HPDE6-E6E7 (cell line): ENCODE measurements at regions not wholly inside any gene's neighbourhood (a gene's known extent, or its start where the extent isn't known, plus 50 kb on each side); places are given as distances from the start of the nearest gene placed in this dataset.
"Not testable (repeated sequence)": the region's sequence is repeated elsewhere in the genome, so short reads cannot be mapped to it uniquely, and the experiment has no call there.

Source experiments
- DNase-seq: peaks from one replicate; pipeline ENCODE4 v3.0.0; 2011; ENCODE audit warnings: missing footprints; ENCODE audit errors: extremely low spot score

DNA sequence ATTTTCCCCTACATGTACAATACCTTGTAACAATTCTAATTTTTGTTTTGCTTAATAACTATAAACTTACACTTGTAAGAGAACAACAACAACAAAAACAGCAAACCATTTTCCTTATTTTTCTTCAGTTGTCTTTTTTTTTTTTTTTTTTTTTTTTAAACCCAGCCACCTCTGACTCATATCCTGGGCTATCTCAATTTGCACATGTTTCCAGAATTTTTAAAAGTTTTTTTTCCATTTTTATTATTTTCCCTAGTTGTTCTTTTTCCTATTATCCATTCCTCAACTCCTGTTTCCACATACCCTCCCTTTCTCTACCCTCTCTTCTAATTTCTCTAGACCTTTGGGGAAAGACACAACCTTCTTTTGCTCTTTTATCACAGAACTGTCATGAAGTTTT is 112.5 kb downstream of the EFEMP1 start:
- no peak for DNase-seq

DNA sequence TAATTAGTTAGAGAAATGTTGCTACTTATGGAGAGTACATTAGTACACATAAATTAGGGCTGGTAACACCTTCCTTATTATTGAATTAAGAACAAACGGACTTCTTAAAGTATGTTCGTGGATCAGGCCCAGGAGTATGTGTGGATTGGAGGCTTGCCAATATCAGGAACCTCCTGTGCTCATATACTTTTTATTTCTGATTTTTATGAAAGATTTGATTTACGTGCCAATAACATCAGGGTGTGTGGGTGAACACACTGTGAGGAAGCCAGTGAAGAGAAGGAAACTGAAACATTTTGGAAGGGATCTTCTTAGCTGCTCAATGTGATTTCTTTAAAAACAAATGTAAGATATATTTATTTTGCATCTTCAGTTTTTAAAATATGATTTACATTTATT is 113.0 kb downstream of the EFEMP1 start:
- DNase-seq = no peak

DNA sequence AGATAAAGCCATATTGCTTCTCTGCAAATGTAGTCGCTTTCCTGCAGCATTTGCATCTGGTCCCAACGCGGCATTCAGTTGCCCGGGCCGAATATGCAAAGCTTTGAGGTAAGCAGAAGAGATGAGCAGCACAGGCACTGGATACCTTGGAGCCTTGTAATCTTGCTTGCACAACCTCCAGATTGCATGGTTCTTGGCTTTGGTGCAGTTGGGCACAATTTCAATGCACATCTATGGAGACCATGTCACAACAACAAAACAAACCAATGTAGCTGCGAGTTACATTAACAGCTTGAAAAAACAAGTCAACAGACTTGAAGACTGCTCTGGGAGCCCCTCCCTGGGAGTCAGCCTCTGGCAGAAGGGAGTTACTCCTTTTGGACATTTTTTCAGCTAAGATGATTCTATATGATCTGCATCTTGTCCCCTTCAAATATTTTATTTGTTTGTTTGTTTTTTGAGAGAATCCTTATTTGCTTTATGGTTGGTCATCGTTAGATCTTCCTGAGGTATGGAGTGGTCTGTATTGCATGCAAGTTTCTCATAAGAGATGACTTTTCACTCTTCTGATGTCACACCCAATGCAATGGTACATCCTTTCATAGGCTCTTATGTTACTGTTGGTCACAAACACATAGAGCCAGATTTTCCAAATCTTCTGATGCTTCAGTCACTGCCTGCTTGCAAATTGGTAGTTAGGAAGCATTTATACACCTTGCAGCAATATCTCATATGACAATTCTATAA is 113.5 kb downstream of the EFEMP1 start:
- no peak for DNase-seq

DNA sequence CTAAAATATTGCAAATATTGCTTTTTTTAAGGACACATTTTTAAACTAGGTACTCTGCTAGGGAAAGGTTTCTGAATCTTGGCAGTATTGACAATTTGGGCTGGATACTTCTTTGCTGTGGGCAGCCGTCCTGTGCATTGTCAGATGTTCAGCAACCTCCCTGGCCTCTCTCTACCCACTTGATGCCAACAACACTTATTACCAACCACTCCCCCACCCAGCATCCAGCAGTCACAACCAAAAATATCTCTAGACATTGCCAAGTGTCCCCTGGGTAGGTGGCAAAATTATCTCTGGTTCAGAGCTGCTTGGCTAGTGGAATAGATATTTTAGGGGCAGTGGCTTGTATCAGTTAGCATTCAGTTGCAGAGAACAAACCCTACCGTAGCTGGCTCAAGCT is 114.3 kb upstream of the PNPT1 start:
- DNase-seq = no peak

DNA sequence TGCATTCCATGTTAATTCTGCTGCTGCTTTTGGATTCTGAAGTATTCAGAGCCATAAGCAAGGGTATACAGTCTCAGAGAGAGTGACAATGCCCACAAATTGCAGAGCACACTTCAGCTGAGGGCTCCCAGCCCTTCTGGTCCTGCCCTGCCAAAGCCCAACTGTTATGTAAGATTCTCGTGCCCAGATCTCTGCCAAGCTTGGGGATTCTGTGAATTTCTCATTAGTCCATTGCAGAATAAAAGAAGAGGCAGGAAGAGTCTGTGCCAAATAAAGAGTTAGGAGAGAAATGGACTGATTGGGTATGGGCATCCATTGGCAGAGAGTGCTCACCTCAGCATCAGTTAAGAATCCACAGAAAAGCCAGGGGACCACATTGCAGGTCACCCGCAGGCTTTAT is 112.0 kb upstream of the PNPT1 start:
- no peak for DNase-seq

DNA sequence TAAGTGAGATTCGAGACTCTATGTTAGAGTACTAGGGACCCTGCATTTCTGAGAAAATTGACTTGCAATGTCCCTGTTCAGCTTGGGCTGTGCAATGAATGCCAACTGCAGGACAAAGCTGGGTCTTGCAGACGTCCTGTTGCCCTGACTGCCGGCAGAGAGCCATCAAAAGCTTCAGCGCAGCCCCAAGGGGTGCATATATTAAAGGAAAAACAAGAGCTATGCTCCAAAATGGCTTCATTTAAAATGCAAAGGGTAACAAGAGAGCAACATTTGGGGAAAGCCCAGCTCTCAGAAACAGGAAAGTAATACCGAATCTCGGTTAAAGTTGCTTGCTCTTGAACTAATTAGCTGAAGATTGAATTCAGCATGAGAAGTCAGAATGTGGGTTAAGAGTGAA is 110.9 kb upstream of the PNPT1 start:
- DNase-seq = no peak

DNA sequence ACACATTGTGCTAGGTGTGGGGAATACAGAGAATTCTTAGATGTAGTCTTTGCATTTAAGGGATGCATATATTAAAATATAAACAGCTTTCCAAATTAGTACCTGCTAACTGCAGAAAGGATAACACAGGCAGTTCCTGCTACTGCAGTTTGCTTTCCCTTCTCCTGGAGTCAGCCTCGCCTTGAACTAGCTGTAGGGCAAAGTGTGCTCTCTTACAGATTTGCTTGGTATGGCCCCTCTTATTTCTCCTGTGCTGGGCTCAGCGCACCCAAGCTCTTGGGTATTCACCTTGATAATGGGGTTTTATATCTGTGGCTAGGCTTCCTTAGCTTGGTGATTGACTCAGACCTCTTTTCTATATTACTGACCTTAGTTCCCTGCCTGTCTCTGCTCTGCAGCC is 108.4 kb upstream of the PNPT1 start:
- no peak for DNase-seq

DNA sequence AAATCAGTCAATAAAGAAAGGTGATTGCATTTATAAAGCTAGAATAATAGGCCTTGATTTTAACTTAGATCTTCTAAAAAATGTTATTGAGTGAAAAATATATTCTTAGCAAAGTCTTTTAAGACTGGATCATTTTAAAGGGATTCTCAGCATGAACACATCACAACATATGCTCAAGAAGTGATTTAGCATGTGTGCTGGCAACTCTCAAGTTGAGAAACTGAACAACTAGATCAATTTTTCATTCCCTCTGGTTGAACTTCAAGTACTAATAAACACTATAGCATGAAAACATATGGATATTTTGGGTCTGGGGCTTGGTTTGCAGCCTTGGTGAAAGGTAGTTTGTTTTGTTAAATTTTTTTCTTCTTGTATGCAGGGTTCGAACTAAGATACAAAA is 107.8 kb upstream of the PNPT1 start:
- no peak for DNase-seq

DNA sequence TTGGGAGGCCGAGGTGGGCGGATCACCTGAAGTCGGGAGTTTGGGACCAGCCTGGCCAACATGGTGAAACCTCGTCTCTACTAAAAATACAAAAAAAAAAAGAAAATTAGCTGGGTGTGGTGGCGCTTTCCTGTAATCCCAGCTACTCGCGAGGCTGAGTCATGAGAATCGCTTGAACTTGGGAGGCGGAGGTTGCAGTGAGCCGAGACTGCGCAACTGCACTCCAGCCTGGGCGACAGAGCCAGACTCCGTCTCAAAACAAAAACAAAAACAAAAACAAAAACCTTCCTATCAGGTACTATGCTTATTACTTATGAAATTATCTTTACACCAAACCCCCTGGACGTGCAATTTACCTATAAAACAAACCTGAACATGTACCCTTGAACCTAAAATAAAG is 106.0 kb upstream of the PNPT1 start:
- DNase-seq = not testable (repeated sequence)

DNA sequence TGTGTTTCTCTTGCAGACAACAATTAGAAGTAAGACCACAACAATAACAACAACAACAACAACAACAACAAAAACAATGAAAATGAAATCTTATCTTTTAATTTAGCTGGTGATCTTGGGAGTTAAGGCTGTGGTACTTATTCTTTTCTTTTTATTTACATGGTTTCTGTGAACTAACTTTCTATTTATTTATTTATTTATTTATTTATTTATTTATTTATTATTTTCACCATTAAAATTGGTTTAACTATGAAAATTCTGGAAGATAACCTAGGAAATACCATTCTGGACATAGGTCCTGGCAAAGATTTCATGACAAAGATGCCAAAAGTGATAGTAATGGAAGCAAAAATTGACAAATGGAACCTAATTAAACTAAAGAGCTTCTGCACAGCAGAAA is 102.5 kb upstream of the PNPT1 start:
- no peak for DNase-seq

DNA sequence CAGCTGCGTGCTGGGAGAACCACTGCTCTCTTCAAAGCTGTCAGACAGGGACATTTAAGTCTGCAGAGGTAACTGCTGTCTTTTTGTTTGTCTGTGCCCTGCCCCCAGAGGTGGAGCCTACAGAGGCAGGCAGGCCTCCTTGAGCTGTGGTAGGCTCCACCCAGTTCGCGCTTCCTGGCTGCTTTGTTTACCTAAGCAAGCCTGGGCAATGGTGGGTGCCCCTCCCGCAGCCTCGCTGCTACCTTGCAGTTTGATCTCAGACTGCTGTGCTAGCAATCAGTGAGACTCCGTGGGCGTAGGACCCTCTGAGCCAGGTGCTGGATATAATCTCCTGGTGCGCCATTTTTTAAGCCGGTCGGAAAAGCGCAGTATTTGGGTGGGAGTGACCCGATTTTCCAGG is 100.0 kb upstream of the PNPT1 start:
- not testable (repeated sequence) for DNase-seq

DNA sequence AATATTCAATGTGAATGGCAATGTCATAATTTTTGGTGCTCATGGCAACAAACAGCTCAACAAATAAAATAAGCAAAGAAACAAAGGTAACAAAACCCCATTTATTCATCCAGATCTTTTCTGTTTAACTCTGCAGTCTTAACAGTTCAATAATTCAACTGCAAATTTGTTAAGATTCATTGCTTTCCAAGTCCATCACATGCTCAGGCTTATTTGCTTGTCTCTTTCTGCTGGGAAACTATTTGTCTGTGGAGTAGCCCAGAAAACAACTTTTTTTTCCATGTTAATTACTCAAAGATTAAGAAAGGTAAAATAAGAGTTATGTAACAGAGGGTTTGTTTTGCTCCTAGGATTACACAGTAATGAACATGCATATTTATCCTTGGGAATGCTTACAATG is 92.6 kb upstream of the PNPT1 start:
- DNase-seq = no peak

DNA sequence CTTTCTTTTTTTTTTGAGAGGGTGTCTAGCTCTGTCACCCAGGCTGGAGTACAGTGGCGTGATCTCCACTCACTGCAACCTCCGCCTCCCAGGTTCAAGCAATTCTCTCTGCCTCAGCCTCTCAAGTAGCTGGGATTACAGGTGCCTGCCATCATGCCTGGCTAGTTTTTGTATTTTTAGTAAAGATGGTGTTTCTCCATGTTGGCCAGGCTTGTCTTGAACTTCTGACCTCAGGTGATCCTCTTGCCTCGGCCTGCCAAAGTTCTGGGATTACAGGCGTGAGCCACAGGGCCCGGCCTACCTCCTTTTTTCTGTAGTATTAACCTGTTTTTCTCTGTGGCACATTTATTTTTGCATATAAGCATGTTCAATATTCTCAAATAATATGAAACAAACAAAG is 90.1 kb upstream of the PNPT1 start:
- not testable (repeated sequence) for DNase-seq

DNA sequence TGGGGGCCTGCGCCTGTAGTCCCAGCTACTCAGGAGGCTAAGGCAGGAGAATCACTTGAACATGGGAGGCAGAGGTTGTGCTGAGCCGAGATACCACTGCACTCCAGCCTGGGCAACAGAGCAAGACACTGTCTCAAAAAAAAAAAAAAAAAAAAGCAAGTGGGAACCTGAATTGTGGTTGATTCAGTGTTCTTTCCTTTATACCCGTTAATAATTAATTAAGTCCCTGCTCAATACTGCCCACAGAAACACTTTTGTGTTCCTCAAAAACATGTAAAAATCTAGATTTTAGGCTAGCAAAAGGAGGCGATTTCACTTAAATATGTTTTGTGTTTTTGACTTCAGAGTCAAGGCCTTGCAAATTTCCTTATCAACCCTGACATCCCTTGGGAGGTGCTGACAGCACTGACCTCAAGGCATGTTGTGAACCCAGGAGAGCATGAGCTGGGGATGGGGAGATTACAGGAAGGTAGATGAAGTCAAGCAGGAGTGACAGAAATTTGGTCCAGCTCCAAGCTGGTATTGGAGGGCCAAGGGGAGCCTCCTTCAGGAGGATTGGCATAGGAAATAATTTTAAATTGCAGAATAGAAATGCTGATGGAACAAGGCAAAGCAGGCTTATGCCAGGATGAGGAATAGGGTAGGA is 89.0 kb upstream of the PNPT1 start:
- DNase-seq = no peak

DNA sequence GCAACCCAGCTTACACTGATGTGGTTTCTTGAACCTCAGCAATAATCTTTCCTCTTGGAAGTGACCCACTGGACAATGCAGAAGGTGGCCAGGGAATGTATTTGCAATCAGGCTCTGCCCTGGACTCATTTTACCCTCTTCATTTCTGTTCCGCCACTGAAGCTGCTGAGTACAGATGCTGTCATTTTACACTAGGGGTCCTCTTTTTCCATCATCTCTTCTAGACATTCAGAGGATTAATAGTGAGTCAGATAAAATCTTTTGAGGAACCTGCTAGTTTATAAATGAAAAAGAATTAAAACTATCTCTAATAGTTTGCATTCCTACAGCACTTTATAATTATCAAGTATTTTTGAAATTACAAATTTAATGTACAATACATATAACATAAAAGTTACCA is 87.9 kb upstream of the PNPT1 start:
- no peak for DNase-seq

DNA sequence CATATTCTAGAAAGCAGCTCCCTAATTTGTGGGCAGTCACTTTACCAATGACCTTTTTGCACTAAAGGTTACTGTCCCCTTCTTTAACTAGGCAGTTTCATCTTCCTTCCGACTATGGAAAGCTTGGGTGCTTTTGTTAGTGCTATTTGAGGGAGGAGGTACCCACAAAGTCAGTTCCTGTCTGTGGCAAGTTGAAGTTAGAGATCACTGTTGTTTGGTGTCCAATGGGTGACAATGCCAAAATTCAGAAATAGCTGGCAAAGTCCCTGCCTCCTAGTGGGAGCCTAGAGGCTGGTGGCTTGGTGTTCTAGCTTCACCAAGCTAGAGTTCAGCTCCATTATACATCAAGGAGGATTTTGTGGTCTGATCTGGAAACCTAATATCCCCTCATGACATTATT is 87.1 kb upstream of the PNPT1 start:
- DNase-seq = no peak

DNA sequence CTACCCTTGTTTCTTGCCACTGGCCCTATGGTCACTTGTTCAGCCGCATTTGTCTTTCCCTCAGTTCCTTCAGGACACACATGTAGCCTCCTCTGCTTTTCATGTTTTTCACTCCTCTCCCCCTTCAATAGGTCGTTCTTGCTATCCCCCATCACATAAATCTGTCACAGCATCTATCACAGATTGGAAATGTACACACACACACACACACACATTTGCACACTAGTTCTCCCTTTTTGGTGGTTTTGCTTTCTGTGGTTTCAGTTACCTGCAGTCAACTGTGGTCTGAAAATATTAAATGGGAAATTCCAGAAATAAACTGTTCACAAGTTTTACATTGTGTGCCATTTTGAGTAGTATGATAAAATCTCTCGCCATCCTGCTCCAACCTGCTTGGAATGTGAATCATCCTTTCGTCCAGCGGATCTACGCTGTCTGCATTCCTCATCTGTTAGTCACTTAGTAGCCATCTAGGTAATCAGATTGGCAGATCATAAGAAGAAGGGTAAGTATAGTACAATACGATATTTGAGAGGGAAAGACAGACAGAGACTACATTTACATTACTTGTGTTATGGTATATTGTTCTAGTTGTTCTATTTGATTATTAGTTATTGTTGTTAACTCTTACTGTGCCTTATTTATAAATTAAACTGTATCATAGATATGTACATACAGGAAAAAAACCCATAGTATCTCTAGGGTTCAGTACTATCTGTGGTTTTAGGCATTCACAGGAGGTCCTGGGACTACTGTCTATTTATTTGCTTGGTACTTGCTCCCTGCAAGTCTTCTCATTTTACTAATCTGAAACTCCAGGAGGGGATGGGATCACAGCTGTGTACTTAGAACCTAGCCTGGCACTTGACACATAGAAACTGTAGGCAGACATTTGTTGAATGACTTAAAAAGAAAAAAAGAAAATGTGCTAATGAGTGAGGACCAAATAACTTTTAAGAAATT is 86.1 kb upstream of the PNPT1 start:
- DNase-seq = peak; percentile 67

DNA sequence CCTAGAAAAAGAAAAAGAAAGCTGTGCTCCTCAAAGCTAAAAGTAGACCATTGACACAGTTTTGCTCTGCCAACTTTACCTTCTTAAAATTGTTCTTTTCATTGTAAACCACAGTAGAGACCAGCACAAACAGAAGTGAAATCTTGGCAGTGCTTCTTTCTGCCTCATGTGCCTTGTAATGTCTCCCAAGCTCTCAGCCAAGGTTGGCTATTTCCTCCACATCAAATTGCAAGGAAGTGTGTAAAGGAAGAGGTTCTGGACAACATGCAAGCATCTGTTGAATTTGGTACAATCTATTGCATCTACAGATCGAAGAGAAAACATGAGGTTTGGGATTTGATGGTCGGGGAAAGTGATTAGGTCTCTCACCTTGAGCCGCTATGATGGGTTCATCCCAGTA is 83.3 kb upstream of the PNPT1 start:
- DNase-seq = no peak

DNA sequence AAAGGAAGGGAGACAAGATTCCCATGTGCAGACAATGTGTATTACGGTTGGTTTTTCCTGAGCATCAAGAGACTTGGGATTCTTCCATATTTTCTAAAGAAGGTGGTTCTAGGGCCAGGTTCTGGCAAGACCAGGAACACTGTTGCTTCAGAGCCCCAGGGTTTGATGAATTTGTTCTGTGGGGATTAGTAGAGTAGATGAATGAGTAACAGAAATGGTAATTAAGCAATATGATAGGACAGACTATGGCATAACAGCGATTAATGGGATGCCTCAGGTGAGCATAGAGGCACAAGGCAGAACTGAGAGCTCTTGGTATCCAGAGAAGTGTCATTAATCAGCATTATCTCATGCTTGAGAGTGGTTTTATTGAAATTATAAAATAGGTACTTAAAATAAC is 82.8 kb upstream of the PNPT1 start:
- DNase-seq = no peak

DNA sequence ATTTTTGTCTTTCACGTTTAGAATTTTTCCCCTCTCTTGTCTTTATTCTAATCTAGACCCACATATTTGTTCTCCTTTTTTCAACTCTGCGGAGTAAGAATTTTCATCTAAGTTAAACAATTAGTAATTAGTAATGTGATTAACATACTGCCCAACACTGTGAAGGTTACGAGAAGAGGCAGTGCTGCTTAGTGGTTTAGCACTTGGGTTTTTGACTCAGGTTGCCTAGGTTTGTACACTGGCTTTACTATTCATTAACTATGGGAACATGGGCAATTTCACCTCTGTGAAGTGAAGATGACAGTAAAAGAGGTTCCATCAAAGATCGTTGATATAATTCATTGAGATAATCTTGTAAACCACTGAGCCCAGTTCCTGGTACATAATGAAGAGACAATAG is 82.2 kb upstream of the PNPT1 start:
- DNase-seq = no peak

DNA sequence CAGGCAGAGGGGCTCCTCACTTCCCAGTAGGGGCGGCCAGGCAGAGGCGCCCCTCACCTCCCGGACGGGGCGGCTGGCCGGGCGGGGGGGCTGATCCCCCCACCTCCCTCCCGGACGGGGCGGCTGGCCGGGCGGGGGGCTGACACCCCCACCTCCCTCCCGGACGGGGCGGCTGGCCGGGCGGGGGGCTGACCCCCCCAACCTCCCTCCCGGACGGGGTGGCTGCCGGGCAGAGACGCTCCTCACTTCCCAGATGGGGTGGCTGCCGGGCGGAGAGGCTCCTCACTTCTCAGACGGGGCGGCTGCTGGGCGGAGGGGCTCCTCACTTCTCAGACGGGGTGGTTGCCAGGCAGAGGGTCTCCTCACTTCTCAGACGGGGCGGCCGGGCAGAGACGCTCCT is 80.0 kb upstream of the PNPT1 start:
- DNase-seq = not testable (repeated sequence)

DNA sequence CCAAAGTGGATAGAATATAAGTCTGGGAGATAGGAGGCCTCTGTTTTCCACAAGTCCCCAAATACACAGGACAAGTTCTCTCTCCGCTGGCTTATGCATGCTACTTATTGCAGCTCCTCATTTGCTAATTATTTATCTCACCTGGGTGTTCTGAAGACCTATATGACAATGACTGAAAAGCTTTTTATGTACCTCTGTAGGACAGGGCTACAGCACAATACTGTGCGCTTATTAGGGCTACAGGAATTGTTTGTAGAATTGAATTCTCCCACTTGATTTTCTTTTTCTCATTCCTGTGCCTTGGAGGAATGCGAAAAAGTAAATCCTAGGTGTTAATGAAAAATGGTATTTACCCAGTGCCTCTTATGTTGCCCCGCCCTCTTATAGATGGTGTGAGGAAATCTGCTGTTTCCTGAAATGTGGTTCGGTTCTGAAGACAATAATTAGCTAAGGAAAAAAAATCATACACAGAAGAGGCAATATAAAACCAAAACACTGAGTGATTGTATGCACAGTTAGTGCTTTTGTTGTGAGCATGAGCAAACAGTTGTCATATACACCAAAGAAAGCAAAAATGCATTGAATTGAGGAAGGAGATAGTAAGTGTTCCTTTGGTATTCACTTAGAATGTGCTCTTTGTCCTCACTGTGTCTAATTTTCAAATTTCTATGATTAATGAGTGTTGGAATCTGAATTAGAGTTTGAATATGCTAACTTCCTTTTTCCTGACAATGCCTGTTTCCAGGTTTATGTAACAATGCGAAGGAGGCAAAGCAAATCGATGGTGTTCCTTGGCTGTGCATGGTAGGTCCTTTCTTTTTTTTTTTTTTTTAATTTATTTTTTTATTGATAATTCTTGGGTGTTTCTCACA is 78.7 kb upstream of the PNPT1 start:
- DNase-seq = no peak
